ENCODE measurements at regions not wholly inside any gene's neighbourhood (a gene's known extent, or its start where the extent isn't known, plus 50 kb on each side); places are given as distances from the start of the nearest gene placed in this dataset.

- FAIRE-seq = no peak
- DNase-seq (ENCODE audit: insufficient read length, low spot score) = no peak
- TF ChIP-seq CTCF (IDR thresholded peaks at IDR 0.05; ENCODE audit: insufficient read depth, missing control alignments) = no peak
Measured at GRCh38 chr4:123317211-123317610, 79.4 kb upstream of the SPRY1 start.

- no peak for TF ChIP-seq CTCF (IDR thresholded peaks at IDR 0.05; ENCODE audit: insufficient read depth, missing control alignments)
- FAIRE-seq (no peak), DNase-seq (ENCODE audit: insufficient read length, low spot score) (no peak)
Measured at GRCh38 chr4:123319639-123320038, 77.0 kb upstream of the SPRY1 start.

GRCh38 chr4:123323998-123324397 is 72.6 kb upstream of the SPRY1 start:
- no peak for TF ChIP-seq CTCF (IDR thresholded peaks at IDR 0.05; ENCODE audit: insufficient read depth, missing control alignments)
- DNase-seq (ENCODE audit: insufficient read length, low spot score) (no peak), FAIRE-seq (no peak)

- no peak for DNase-seq (ENCODE audit: insufficient read length, low spot score)
- no peak for TF ChIP-seq CTCF (IDR thresholded peaks at IDR 0.05; ENCODE audit: insufficient read depth, missing control alignments)
- FAIRE-seq = no peak
Measured at GRCh38 chr4:123325241-123325681, 71.3 kb upstream of the SPRY1 start.

GRCh38 chr4:123327346-123327745 is 69.2 kb upstream of the SPRY1 start:
- FAIRE-seq (no peak), DNase-seq (ENCODE audit: insufficient read length, low spot score) (no peak)
- no peak for TF ChIP-seq CTCF (IDR thresholded peaks at IDR 0.05; ENCODE audit: insufficient read depth, missing control alignments)

GRCh38 chr4:123327846-123328429 is 68.7 kb upstream of the SPRY1 start:
- TF ChIP-seq CTCF (IDR thresholded peaks at IDR 0.05; ENCODE audit: insufficient read depth, missing control alignments) = no peak
- FAIRE-seq (no peak), DNase-seq (ENCODE audit: insufficient read length, low spot score) (no peak)

GRCh38 chr4:123338715-123339114 is 57.9 kb upstream of the SPRY1 start:
- DNase-seq (ENCODE audit: insufficient read length, low spot score) (no peak), FAIRE-seq (no peak)
- no peak for TF ChIP-seq CTCF (IDR thresholded peaks at IDR 0.05; ENCODE audit: insufficient read depth, missing control alignments)
